HG03442 (cell line): ENCODE measurements at regions not wholly inside any gene's neighbourhood (a gene's known extent, or its start where the extent isn't known, plus 50 kb on each side); places are given as distances from the start of the nearest gene placed in this dataset.
"Not testable (repeated sequence)": the region's sequence is repeated elsewhere in the genome, so short reads cannot be mapped to it uniquely, and the experiment has no call there.

Source experiments
- ATAC-seq: cut with Tn5 transposase; IDR thresholded peaks from one replicate; pipeline ENCODE4 v1.9.1; 2021; ENCODE audit warnings: mild to moderate bottlenecking, moderate library complexity; ENCODE audit not compliant: unreplicated experiment

DNA sequence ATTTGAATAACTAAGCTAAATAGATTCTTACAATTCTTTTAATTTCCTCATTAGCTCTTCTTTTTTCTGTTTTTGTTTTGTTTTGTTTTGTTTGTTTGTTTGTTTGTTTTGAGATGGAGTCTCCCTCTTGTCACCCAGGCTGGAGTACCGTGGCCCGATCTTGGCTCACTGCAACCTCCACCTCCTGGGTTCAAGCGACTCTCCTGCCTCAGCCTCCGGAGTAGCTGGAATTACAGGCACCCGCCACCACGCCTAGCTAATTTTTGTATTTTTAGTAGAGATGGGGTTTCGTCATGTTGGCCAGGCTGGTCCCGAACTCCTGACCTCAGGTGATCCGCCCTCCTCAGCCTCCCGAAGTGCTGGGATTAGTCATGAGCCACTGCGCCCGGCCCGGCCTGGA lies 70.7 kb upstream of the ZNF658 start:
- not testable (repeated sequence) for ATAC-seq

GRCh38 chr9:66830777-66831497 lies 69.6 kb upstream of the ZNF658 start:
- not testable (repeated sequence) for ATAC-seq

DNA sequence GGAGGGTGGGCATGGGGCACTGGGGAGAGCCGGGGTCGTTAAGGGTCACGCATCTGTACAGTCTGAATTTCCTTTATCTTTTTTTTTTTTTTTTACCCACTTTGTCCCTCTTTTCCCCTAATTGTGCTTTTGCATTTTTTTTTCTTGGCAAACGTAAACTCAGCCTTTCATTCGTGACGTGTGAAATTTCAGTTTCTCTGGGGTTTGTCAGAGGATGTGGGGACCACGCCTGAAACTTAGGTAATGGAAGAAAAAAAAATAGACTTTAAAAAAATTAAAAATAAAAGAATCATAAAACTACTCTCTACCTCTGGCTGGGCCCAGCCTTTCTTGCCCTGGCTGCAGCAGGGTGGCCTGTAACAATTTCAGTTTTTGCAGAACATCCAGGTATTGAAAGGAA lies 68.3 kb upstream of the ZNF658 start:
- not testable (repeated sequence) for ATAC-seq

DNA sequence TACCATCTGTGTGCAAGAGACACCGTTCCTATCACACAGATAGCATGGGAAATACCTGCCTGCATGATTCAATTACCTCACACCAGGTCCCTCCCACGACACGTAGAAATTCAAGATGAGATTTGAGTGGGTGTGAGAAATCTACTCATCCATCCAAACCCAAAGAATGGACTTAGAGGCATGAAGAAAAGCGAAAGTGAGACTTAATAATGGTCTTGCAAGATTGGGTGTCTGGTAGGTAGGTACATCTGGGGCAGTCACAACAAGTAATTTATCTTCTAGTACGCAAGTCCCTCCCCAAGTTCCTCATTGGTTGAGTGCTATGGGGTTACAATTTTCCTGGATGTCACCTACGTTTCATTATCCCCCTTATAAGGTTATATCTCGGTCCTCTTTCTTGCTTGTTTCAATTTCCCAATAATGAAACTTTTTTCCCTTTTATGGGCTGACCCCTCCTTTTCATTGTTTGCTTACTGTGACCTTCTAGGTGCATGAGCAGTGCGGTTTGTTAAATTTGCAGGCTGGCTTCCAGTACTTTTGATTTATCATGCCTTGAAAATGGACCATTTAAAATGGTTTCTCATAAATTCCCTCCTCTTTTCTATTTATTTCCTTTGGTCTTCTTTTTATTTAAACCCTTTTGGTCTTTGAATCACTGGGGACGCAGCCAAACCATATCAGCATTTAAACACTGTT lies 63.1 kb upstream of the ZNF658 start:
- peak; percentile 54 for ATAC-seq
